Mesenchymal stem cell (in vitro differentiated cells and primary cell): ENCODE measurements at regions not wholly inside any gene's neighbourhood (a gene's known extent, or its start where the extent isn't known, plus 50 kb on each side); places are given as distances from the start of the nearest gene placed in this dataset.

Source experiments
- DNase-seq: peaks from one replicate; pipeline ENCODE4 v3.0.0-alpha.2; 2013
- H2AFZ ChIP-seq: one replicate; pipeline ENCODE4 v1.6.1; 2013; ENCODE audit warnings: low read depth, mild to moderate bottlenecking, control low read depth, inconsistent platforms, low read length, moderate library complexity
- H2AK5ac ChIP-seq: 2 replicates; pipeline ENCODE4 v1.6.1; 2013; ENCODE audit warnings: low read length, moderate library complexity, mild to moderate bottlenecking, inconsistent platforms; ENCODE audit not compliant: severe bottlenecking
- H2BK120ac ChIP-seq: one replicate; pipeline ENCODE4 v1.6.1; 2013; ENCODE audit warnings: low read depth, mild to moderate bottlenecking, inconsistent platforms, low read length, moderate library complexity
- H2BK12ac ChIP-seq, 2 experiments: one replicate each; pipeline ENCODE4 v1.6.1; 2013; ENCODE audit warnings: inconsistent platforms in 2 of 2, low read length in 2 of 2, mild to moderate bottlenecking in 2 of 2, moderate library complexity in 2 of 2, control low read depth in 1 of 2
- H2BK15ac ChIP-seq: one replicate; pipeline ENCODE4 v1.6.1; 2013; ENCODE audit warnings: mild to moderate bottlenecking, low read depth, inconsistent platforms; ENCODE audit not compliant: poor library complexity, severe bottlenecking
- H2BK5ac ChIP-seq: 2 replicates; pipeline ENCODE4 v1.6.1; 2013; ENCODE audit warnings: low read depth, mild to moderate bottlenecking, low read length, control low read depth, inconsistent platforms; ENCODE audit not compliant: poor library complexity, severe bottlenecking
- H3K14ac ChIP-seq, 2 experiments: one replicate each; pipeline ENCODE4 v1.6.1; 2013; ENCODE audit warnings: inconsistent platforms in 2 of 2, low read length in 2 of 2, control low read depth in 1 of 2, mild to moderate bottlenecking in 1 of 2, moderate library complexity in 1 of 2
- H3K18ac ChIP-seq, 2 experiments: one replicate each; pipeline ENCODE4 v1.6.1; 2013; ENCODE audit warnings: inconsistent platforms in 2 of 2, low read length in 2 of 2, control low read depth in 1 of 2, low read depth in 1 of 2, mild to moderate bottlenecking in 1 of 2
- H3K23ac ChIP-seq, 2 experiments: one replicate each; pipeline ENCODE4 v1.6.1; 2013; ENCODE audit warnings: inconsistent platforms in 2 of 2, low read length in 2 of 2, mild to moderate bottlenecking in 2 of 2, moderate library complexity in 2 of 2, control low read depth in 1 of 2
- H3K27ac ChIP-seq: 2 replicates; pipeline ENCODE4 v1.5.1; 2013; ENCODE audit warnings: mild to moderate bottlenecking, moderate library complexity, low read length, control low read depth, inconsistent platforms; ENCODE audit not compliant: poor library complexity, severe bottlenecking
- H3K27me3 ChIP-seq, 2 experiments: 2 replicates each; pipeline versions ENCODE4 v1.6.1 to v1.7.0; 2013; ENCODE audit warnings: low read length in 2 of 2, mild to moderate bottlenecking in 2 of 2, moderate library complexity in 2 of 2, control low read depth in 1 of 2, inconsistent platforms in 1 of 2; ENCODE audit not compliant: control insufficient read depth in 1 of 2, insufficient read depth in 1 of 2
- H3K36me3 ChIP-seq, 2 experiments: 2 replicates each; pipeline versions ENCODE4 v1.6.1 to v1.7.0; 2013; ENCODE audit warnings: low read length in 2 of 2, control low read depth in 1 of 2, inconsistent platforms in 1 of 2, low read depth in 1 of 2, mild to moderate bottlenecking in 1 of 2; ENCODE audit not compliant: insufficient read depth in 2 of 2, control insufficient read depth in 1 of 2
- H3K4ac ChIP-seq, 2 experiments: one replicate each; pipeline ENCODE4 v1.6.1; 2013; ENCODE audit warnings: inconsistent platforms in 2 of 2, low read length in 2 of 2, mild to moderate bottlenecking in 2 of 2, moderate library complexity in 2 of 2, control low read depth in 1 of 2, low read depth in 1 of 2
- H3K4me1 ChIP-seq: 2 replicates; pipeline ENCODE4 v1.6.1; 2013; ENCODE audit warnings: low read depth, low read length, control low read depth; ENCODE audit not compliant: control insufficient read depth, insufficient read depth
- H3K4me2 ChIP-seq: 2 replicates; pipeline ENCODE4 v1.6.1; 2013; ENCODE audit warnings: low read length, mild to moderate bottlenecking, inconsistent platforms; ENCODE audit not compliant: poor library complexity, severe bottlenecking
- H3K4me3 ChIP-seq, 2 experiments: 2 replicates each; pipeline versions ENCODE4 v1.5.1 to v1.7.0; 2013; ENCODE audit warnings: low read length in 2 of 2, mild to moderate bottlenecking in 2 of 2, control low read depth in 1 of 2, low read depth in 1 of 2; ENCODE audit not compliant: insufficient read depth in 1 of 2
- H3K79me1 ChIP-seq: replicated peaks from 2 replicates; pipeline ENCODE4 v1.6.1; 2013; ENCODE audit warnings: mild to moderate bottlenecking, control low read depth, low read length, inconsistent platforms; ENCODE audit not compliant: poor library complexity, severe bottlenecking
- H3K9ac ChIP-seq: 2 replicates; pipeline ENCODE4 v1.7.0; 2013; ENCODE audit warnings: mild to moderate bottlenecking, low read length, moderate library complexity
- H3K9me3 ChIP-seq: 2 replicates; pipeline ENCODE4 v1.7.0; 2013; ENCODE audit warnings: mild to moderate bottlenecking, low read length; ENCODE audit not compliant: control insufficient read depth
- H4K8ac ChIP-seq: one replicate; pipeline ENCODE4 v1.6.1; 2013; ENCODE audit warnings: inconsistent platforms, mild to moderate bottlenecking, low read length, moderate library complexity
- H4K91ac ChIP-seq: one replicate; pipeline ENCODE4 v1.6.1; 2013; ENCODE audit warnings: mild to moderate bottlenecking, low read length, inconsistent platforms
- WGBS: methylation state at CpG from one replicate; pipeline ENCODE4 v1.1.7; 2013; ENCODE audit warnings: mixed read lengths; 5-methylcytosine and 5-hydroxymethylcytosine counted together

DNA sequence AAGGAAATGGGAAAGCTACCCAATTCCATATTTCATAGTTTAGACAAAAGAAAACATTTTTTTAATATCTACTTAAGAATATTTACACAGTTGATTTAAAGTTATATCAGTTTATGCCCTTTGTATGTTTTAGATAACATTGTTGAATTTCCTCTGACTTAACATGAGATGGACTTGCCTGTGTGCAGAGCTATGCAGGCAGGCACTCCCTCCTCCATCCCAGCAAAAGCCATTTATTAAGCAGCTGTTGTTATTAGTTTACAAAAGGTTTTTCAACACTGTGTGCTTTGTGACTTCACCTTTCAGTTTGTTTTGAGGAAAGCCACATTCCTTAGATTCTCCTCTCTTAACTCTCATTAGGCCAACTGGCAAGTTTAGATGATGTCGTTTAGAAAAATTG lies 337.5 kb upstream of the PDE3A start:
- Histone ChIP-seq H3K18ac (no peak overlapping the region), H2AFZ (no peak overlapping the region), H3K14ac (no peak overlapping the region), H3K9me3 (no peaks in the 10 kb centered on the region), H3K27me3 (no peaks in the 10 kb centered on the region), H4K91ac (no peak overlapping the region), H3K79me1 (no peaks in the 10 kb centered on the region), H2BK12ac (no peak overlapping the region), H2BK120ac (no peak overlapping the region), H3K23ac (no peak overlapping the region), H3K9ac (no peak overlapping the region), H3K27ac (no peak overlapping the region), H2BK15ac (no peak overlapping the region), H2AK5ac (no peak overlapping the region), H3K4me3 (no peak overlapping the region), H3K4me2 (no peak overlapping the region), H3K4me1 (no peaks in the 10 kb centered on the region), H4K8ac (no peak overlapping the region), H3K36me3 (no peaks in the 10 kb centered on the region), H2BK5ac (no peak overlapping the region), H3K4ac (no peak overlapping the region)
- no CpG with 5 or more reads among the region's 1 CpG for WGBS
- DNase-seq: no peak

DNA sequence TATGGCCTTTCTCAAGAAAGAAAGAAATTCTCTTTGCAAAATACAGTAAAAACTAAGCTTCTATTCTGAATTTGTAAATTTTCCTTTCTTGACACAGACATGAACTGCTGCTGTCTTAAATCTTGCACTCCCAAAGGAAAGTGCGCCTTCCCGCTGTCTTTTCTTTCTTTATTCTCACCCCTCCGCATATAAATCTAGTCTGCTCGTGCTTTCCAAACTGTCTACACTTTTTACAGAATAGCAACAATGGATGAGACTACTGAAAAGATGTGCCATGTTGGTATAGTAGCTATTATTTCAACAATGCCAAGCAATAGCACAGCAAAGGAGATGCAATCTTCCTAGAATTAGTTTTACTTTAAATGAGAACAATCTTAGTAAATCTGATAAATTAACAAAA lies 328.8 kb upstream of the PDE3A start:
- Histone ChIP-seq H3K27ac (no peak overlapping the region), H2AK5ac (no peak overlapping the region), H3K4me3 (no peak overlapping the region), H2AFZ (no peak overlapping the region), H3K23ac (no peak overlapping the region), H3K36me3 (no peaks in the 10 kb centered on the region), H3K18ac (no peak overlapping the region), H3K9me3 (no peaks in the 10 kb centered on the region), H2BK12ac (no peak overlapping the region), H3K4me2 (no peak overlapping the region), H3K4me1 (peaks cover 2% of the 10 kb centered on the region), H3K79me1 (no peaks in the 10 kb centered on the region), H2BK120ac (no peak overlapping the region), H2BK15ac (no peak overlapping the region), H3K27me3 (no peaks in the 10 kb centered on the region), H4K91ac (no peak overlapping the region), H3K14ac (no peak overlapping the region), H3K4ac (no peak overlapping the region), H4K8ac (no peak overlapping the region), H2BK5ac (no peak overlapping the region), H3K9ac (no peak overlapping the region)
- 89% methylated on average over 3 of the region's 4 CpGs for WGBS
- DNase-seq: no peak

DNA sequence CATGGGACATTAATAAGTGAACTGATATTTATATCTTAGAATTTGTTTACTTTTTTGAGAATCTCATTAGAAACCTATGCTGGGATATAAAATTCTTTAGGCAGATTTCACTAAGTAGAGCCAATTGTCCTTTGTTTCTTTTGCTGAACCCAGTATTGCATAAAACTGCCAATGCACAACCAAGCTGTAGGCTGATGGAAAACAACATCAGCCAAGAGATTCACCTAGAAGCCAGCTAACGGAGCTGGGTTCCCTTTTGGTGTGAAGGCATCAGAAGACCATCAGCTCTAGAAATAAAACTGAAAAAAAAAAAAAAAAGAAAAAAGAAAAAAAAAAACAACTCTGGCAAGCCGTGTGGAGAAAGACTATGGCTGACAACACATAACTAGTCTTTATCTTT lies 328.2 kb upstream of the PDE3A start:
- Histone ChIP-seq H3K18ac (no peak overlapping the region), H3K27me3 (no peaks in the 10 kb centered on the region), H2BK5ac (no peak overlapping the region), H3K79me1 (no peaks in the 10 kb centered on the region), H3K4me2 (no peak overlapping the region), H3K9me3 (no peaks in the 10 kb centered on the region), H2BK15ac (no peak overlapping the region), H3K4me3 (no peak overlapping the region), H3K14ac (no peak overlapping the region), H3K9ac (no peak overlapping the region), H4K91ac (no peak overlapping the region), H2AFZ (no peak overlapping the region), H4K8ac (no peak overlapping the region), H3K4me1 (peaks cover 2% of the 10 kb centered on the region), H2BK120ac (no peak overlapping the region), H3K36me3 (no peaks in the 10 kb centered on the region), H3K27ac (no peak overlapping the region), H2AK5ac (no peak overlapping the region), H3K23ac (no peak overlapping the region), H3K4ac (no peak overlapping the region), H2BK12ac (no peak overlapping the region)
- DNase-seq: no peak
- WGBS: no CpG with 5 or more reads among the region's 2 CpGs

DNA sequence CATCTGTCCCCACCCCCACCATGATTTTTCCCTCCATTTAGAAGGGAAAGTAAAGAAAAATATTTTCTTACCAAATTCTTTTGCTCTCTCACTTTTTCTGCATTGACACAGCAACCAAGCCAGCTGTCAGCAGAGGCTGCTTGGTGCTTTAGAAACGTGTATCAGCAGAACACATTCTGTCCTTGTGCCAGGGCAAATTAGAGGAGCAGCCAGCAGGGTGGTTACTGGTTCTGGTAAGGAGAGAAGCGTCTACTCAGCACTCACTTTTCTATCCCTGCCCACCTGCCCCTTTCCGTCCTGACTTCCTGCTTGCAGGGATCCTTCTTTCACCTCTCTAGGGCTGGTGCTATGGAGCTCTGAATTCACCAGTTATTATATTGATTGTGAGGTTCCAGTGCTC lies 327.5 kb upstream of the PDE3A start:
- Histone ChIP-seq H2BK120ac (no peak overlapping the region), H3K27me3 (no peaks in the 10 kb centered on the region), H3K9ac (no peak overlapping the region), H3K36me3 (no peaks in the 10 kb centered on the region), H3K18ac (no peak overlapping the region), H3K4ac (no peak overlapping the region), H3K9me3 (no peaks in the 10 kb centered on the region), H4K8ac (no peak overlapping the region), H2AFZ (no peak overlapping the region), H3K4me3 (no peak overlapping the region), H2BK5ac (no peak overlapping the region), H2AK5ac (no peak overlapping the region), H3K79me1 (no peaks in the 10 kb centered on the region), H3K14ac (no peak overlapping the region), H2BK15ac (no peak overlapping the region), H4K91ac (no peak overlapping the region), H3K27ac (no peak overlapping the region), H3K4me1 (peaks cover 2% of the 10 kb centered on the region), H3K4me2 (no peak overlapping the region), H3K23ac (no peak overlapping the region), H2BK12ac (peak overlapping the region in 1 of 2 experiments; percentile 33)
- no peak for DNase-seq
- 38% methylated on average over 1 of the region's 3 CpGs for WGBS
